ENCODE measurements at regions not wholly inside any gene's neighbourhood (a gene's known extent, or its start where the extent isn't known, plus 50 kb on each side); places are given as distances from the start of the nearest gene placed in this dataset.

- no peak for TF ChIP-seq CTCF (IDR thresholded peaks at IDR 0.05)
- Mint-ChIP-seq H3K27ac (no peak overlapping the region), H3K36me3 (ENCODE audit: low read depth) (no peaks in the 10 kb centered on the region), H3K27me3 (no peaks in the 10 kb centered on the region), H3K4me3 (no peak overlapping the region), H3K9me3 (peaks cover 8% of the 10 kb centered on the region), H3K4me1 (no peaks in the 10 kb centered on the region)
- no peak for ATAC-seq (ENCODE audit: low read depth)
- CTCF ChIA-PET = no interaction called here
- intact Hi-C loops (cut with micrococcal nuclease) = no loop called here
- DNase-seq = no peak
- POLR2A ChIA-PET = no interaction called here
Measured at GRCh38 chr3:63067999-63068645, 192.9 kb upstream of the CADPS start.

- Mint-ChIP-seq H3K27ac (no peak overlapping the region), H3K4me1 (no peaks in the 10 kb centered on the region), H3K27me3 (no peaks in the 10 kb centered on the region), H3K4me3 (no peak overlapping the region), H3K36me3 (ENCODE audit: low read depth) (no peaks in the 10 kb centered on the region), H3K9me3 (peaks cover 8% of the 10 kb centered on the region)
- ChIA-PET POLR2A (no interaction called here), CTCF (no interaction called here)
- intact Hi-C loops (cut with micrococcal nuclease) = no loop called here
- DNase-seq (no peak), ATAC-seq (ENCODE audit: low read depth) (no peak)
- TF ChIP-seq CTCF (IDR thresholded peaks at IDR 0.05) = no peak
Measured at GRCh38 chr3:63069806-63070475, 194.7 kb upstream of the CADPS start.

- H3K36me3 Mint-ChIP-seq (ENCODE audit: low read depth) = no peaks in the 10 kb centered on the region
- ATAC-seq (ENCODE audit: low read depth) = no peak
- DNase-seq = no peak
- no peaks in the 10 kb centered on the region for H3K4me1 Mint-ChIP-seq
- H3K27ac Mint-ChIP-seq = no peak overlapping the region
- CTCF ChIA-PET = no interaction called here
- TF ChIP-seq CTCF (IDR thresholded peaks at IDR 0.05) = no peak
- intact Hi-C loops (cut with micrococcal nuclease) = no loop called here
- H3K9me3 Mint-ChIP-seq = peaks cover 8% of the 10 kb centered on the region
- POLR2A ChIA-PET = no interaction called here
- no peaks in the 10 kb centered on the region for H3K27me3 Mint-ChIP-seq
- H3K4me3 Mint-ChIP-seq = no peak overlapping the region
Measured at GRCh38 chr3:63070476-63070810, 195.2 kb upstream of the CADPS start.

GRCh38 chr3:63076357-63076756 is 201.1 kb upstream of the CADPS start:
- Mint-ChIP-seq H3K27me3 (no peaks in the 10 kb centered on the region), H3K36me3 (ENCODE audit: low read depth) (no peaks in the 10 kb centered on the region), H3K9me3 (peaks cover 5% of the 10 kb centered on the region), H3K4me3 (no peak overlapping the region), H3K27ac (no peak overlapping the region), H3K4me1 (no peaks in the 10 kb centered on the region)
- POLR2A ChIA-PET = no interaction called here
- intact Hi-C loops (cut with micrococcal nuclease) = no loop called here
- TF ChIP-seq CTCF (IDR thresholded peaks at IDR 0.05) = no peak
- no peak for ATAC-seq (ENCODE audit: low read depth)
- CTCF ChIA-PET = no interaction called here
- no peak for DNase-seq

- Mint-ChIP-seq H3K27me3 (no peaks in the 10 kb centered on the region), H3K4me1 (no peaks in the 10 kb centered on the region), H3K27ac (no peak overlapping the region), H3K4me3 (no peak overlapping the region), H3K36me3 (ENCODE audit: low read depth) (no peaks in the 10 kb centered on the region), H3K9me3 (peaks cover 12% of the 10 kb centered on the region)
- ATAC-seq (ENCODE audit: low read depth) (no peak), DNase-seq (no peak)
- ChIA-PET POLR2A (no interaction called here), CTCF (no interaction called here)
- intact Hi-C loops (cut with micrococcal nuclease) = no loop called here
- no peak for TF ChIP-seq CTCF (IDR thresholded peaks at IDR 0.05)
Measured at GRCh38 chr3:63086190-63086589, 191.9 kb upstream of the SYNPR start.
